ENCODE measurements at regions not wholly inside any gene's neighbourhood (a gene's known extent, or its start where the extent isn't known, plus 50 kb on each side); places are given as distances from the start of the nearest gene placed in this dataset.

- H3K4me3 ChIP-seq (replicated peaks in 1 of 3), result no peak overlapping the region
- H3K9me3 ChIP-seq, result no peaks in the 10 kb centered on the region
- DNase-seq, result no peak
- no peaks in the 10 kb centered on the region for H3K36me3 ChIP-seq
- H3K27me3 ChIP-seq, result no peaks in the 10 kb centered on the region
- H3K27ac ChIP-seq, result no peak overlapping the region
- TF ChIP-seq, protein P1, sequence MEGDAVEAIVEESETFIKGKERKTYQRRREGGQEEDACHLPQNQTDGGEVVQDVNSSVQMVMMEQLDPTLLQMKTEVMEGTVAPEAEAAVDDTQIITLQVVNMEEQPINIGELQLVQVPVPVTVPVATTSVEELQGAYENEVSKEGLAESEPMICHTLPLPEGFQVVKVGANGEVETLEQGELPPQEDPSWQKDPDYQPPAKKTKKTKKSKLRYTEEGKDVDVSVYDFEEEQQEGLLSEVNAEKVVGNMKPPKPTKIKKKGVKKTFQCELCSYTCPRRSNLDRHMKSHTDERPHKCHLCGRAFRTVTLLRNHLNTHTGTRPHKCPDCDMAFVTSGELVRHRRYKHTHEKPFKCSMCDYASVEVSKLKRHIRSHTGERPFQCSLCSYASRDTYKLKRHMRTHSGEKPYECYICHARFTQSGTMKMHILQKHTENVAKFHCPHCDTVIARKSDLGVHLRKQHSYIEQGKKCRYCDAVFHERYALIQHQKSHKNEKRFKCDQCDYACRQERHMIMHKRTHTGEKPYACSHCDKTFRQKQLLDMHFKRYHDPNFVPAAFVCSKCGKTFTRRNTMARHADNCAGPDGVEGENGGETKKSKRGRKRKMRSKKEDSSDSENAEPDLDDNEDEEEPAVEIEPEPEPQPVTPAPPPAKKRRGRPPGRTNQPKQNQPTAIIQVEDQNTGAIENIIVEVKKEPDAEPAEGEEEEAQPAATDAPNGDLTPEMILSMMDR (IDR thresholded peaks at IDR 0.05), result no peak
- TF ChIP-seq POLR2A (IDR thresholded peaks at IDR 0.05), result no peak
- 96 to 100% methylated on average over 2 to 3 of the region's 3 CpGs for WGBS, 2 donors
- peaks cover 11 to 20% of the 10 kb centered on the region in 2 donors for H3K4me1 ChIP-seq
- intact Hi-C loops (cut with DNase I), result no loop called here
Measured at GRCh38 chr5:133830281-133830680, 138.1 kb downstream of the C5orf15 start.

DNA sequence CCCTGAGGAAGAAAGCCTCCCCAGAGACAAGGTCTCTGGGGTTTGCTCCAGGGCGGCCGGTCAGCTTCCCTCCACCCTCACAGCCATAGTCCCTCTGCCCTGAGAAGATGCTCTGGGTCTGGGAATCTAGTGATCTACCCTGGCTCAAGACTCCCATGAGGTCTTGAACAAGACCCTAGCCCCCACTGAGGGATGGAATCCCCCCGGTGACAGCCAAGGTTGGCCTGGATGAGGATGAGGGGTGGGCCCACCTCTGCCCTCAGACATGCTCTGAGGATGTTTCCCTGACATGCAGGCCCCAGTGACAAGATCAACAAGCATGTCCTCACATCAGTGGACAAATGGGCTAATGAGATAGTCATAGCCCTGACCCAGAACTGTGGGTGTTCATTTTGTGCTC, 138.6 kb downstream of the C5orf15 start:
- no peak for TF ChIP-seq POLR2A (IDR thresholded peaks at IDR 0.05)
- TF ChIP-seq, protein P1 (IDR thresholded peaks at IDR 0.05), result no peak
- no peak overlapping the region for H3K4me3 ChIP-seq (replicated peaks in 1 of 3)
- H3K4me1 ChIP-seq, result peaks cover 11 to 25% of the 10 kb centered on the region in 2 donors
- no peaks in the 10 kb centered on the region for H3K27me3 ChIP-seq
- no peak overlapping the region for H3K27ac ChIP-seq
- 82 to 100% methylated on average over 2 to 3 of the region's 3 CpGs for WGBS, 2 donors
- intact Hi-C loops (cut with DNase I), result no loop called here
- H3K9me3 ChIP-seq, result no peaks in the 10 kb centered on the region
- no peaks in the 10 kb centered on the region for H3K36me3 ChIP-seq
- DNase-seq, result no peak

DNA sequence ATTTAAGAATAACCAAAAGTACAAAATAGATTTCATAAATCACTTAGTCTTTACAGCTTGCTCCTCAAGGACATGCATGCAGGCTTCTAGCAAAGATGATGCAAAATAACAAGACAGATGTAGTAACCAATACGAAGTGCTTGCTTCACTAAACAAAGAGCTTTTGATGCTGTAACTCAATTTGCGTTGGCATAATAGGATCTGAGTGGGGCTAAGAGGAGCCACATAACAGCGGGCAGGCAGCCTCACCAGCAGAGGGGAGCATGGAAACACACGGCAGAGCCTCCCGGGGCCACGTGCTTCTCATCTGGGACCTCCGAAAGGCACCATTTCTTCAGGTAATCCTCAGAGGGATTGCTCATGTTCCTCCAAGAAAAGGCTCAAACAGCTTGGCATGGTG, 139.7 kb downstream of the C5orf15 start:
- Histone ChIP-seq H3K9me3 (no peaks in the 10 kb centered on the region), H3K4me3 (replicated peaks in 1 of 3) (no peak overlapping the region), H3K27me3 (no peaks in the 10 kb centered on the region), H3K4me1 (peaks cover 11 to 26% of the 10 kb centered on the region in 2 donors), H3K36me3 (no peaks in the 10 kb centered on the region), H3K27ac (no peak overlapping the region)
- WGBS, 2 donors, result 82 to 87% methylated on average over 7 of the region's 7 CpGs
- no peak for DNase-seq
- TF ChIP-seq, protein P1 (IDR thresholded peaks at IDR 0.05), result no peak
- TF ChIP-seq POLR2A (IDR thresholded peaks at IDR 0.05), result no peak
- intact Hi-C loops (cut with DNase I), result no loop called here

GRCh38 chr5:133827830-133828229, 140.6 kb downstream of the C5orf15 start:
- no peaks in the 10 kb centered on the region for H3K36me3 ChIP-seq
- no peaks in the 10 kb centered on the region for H3K27me3 ChIP-seq
- no peak for TF ChIP-seq POLR2A (IDR thresholded peaks at IDR 0.05)
- TF ChIP-seq, protein P1 (IDR thresholded peaks at IDR 0.05), result no peak
- DNase-seq, result no peak
- peaks cover 11 to 26% of the 10 kb centered on the region in 2 donors for H3K4me1 ChIP-seq
- 74 to 83% methylated on average over 4 to 5 of the region's 5 CpGs for WGBS, 2 donors
- H3K27ac ChIP-seq, result no peak overlapping the region
- no peak overlapping the region for H3K4me3 ChIP-seq (replicated peaks in 1 of 3)
- intact Hi-C loops (cut with DNase I), result no loop called here
- H3K9me3 ChIP-seq, result no peaks in the 10 kb centered on the region

GRCh38 chr5:133827011-133827410, 141.4 kb downstream of the C5orf15 start:
- Histone ChIP-seq H3K27me3 (no peaks in the 10 kb centered on the region), H3K36me3 (no peaks in the 10 kb centered on the region), H3K4me1 (peaks cover 11 to 26% of the 10 kb centered on the region in 2 donors), H3K27ac (no peak overlapping the region), H3K4me3 (replicated peaks in 1 of 3) (no peak overlapping the region), H3K9me3 (no peaks in the 10 kb centered on the region)
- 33 to 36% methylated on average over 11 of the region's 11 CpGs for WGBS, 2 donors
- TF ChIP-seq, protein P1 (IDR thresholded peaks at IDR 0.05), result no peak
- no peak for TF ChIP-seq POLR2A (IDR thresholded peaks at IDR 0.05)
- intact Hi-C loops (cut with DNase I), result no loop called here
- DNase-seq, result peak; percentile 63 to 77

Data from thyroid gland (tissue), 4 donors.